Erythroblast (primary cell): ENCODE measurements at regions not wholly inside any gene's neighbourhood (a gene's known extent, or its start where the extent isn't known, plus 50 kb on each side); places are given as distances from the start of the nearest gene placed in this dataset.

Source experiments
- DNase-seq, 2 experiments: peaks; one replicate each; lab custom pipeline; 2025; lab: John Stamatoyannopoulos, UW
- GATA1 ChIP-seq: IDR thresholded peaks from 2 replicates; pipeline ENCODE4 v1.6.1; 2011; ENCODE audit warnings: low read depth, mild to moderate bottlenecking, control low read depth, low read length, moderate library complexity
- POLR2A ChIP-seq: IDR thresholded peaks from 2 replicates; pipeline ENCODE4 v1.6.1; 2011; ENCODE audit warnings: mild to moderate bottlenecking, low read length

DNA sequence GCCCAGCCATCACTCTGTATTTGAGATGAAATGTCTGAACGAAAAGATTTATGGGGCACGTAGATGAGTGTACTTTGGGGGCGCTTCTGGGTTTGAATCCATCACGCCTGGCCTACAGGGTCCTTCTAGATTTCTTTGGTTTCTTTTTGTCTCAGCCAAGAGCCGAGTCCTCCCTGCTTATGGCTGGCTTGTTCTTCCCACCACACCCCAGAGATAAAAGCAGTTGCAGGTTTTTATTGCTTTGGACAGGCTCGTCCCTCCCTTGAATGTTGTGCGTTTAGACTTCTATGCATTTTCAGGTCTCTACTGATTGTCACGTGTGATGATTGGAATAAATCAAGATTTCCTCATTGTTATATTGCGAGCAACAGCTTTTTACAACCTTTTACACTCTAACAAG lies 104.8 kb upstream of the CHRNA7 start:
- no peak for TF ChIP-seq POLR2A
- no peak for TF ChIP-seq GATA1
- DNase-seq = no peak

DNA sequence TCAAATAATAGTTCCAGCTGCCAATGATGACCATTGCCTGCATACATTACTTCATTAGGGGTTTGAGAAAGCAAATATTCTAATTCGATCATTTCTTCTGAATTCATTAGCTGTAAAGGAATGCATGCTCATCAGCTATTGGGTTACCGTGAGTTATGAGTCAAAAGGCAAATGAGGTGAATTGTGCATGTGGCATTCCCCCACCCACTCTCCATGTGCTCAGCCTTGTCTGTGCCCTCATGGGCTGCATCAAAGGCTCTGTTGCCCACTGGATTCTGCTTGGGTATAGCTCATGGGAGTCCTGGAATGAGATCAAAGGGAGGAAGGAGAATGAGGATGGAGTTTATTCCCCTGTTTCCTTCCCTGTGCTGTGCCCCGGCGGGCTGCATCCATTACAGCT lies 99.3 kb upstream of the CHRNA7 start:
- no peak for DNase-seq
- TF ChIP-seq POLR2A (no peak), GATA1 (no peak)

- no peak for DNase-seq
- TF ChIP-seq POLR2A (no peak), GATA1 (no peak)
Measured at GRCh38 chr15:31932576-31932975, 97.7 kb upstream of the CHRNA7 start.

DNA sequence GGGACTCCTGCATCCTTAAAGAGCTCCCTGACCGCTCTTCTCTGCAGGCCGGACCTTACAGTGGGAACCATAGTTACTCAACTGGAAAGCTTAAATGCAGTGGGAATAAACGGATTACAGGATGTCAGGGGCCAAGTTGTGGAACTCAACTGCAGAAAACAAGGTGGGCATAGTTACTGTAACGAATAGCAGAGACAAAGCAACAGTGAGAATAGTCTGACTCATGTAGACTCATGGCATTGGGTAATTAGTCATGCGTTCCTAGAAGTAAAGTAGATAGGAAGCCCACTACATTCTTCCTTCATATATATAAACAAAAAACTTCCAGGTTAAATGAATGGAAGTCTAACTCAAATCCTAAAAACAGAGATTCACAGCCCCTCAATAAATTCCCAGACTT lies 95.5 kb upstream of the CHRNA7 start:
- no peak for DNase-seq
- TF ChIP-seq GATA1 = no peak
- no peak for TF ChIP-seq POLR2A

DNA sequence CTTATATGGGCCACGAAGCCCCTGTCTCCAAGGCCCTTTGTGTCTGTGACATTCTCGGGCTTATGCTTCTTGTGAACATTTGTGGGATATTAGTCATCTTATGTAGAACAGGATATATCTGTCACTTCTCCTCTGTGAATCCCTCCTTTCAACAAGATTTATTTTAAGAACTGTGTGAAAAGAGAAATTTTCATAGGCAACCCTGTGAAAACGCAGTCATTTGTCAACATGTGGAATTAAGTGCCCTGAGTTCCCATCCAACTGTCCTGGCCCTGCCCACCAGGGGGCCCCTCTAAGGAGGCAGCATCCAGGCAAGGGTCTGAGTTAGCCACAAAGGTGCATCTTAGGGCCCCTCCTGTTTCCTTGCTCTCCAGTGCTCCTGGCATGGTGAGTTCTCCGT lies 76.8 kb upstream of the CHRNA7 start:
- TF ChIP-seq GATA1 (no peak), POLR2A (no peak)

DNA sequence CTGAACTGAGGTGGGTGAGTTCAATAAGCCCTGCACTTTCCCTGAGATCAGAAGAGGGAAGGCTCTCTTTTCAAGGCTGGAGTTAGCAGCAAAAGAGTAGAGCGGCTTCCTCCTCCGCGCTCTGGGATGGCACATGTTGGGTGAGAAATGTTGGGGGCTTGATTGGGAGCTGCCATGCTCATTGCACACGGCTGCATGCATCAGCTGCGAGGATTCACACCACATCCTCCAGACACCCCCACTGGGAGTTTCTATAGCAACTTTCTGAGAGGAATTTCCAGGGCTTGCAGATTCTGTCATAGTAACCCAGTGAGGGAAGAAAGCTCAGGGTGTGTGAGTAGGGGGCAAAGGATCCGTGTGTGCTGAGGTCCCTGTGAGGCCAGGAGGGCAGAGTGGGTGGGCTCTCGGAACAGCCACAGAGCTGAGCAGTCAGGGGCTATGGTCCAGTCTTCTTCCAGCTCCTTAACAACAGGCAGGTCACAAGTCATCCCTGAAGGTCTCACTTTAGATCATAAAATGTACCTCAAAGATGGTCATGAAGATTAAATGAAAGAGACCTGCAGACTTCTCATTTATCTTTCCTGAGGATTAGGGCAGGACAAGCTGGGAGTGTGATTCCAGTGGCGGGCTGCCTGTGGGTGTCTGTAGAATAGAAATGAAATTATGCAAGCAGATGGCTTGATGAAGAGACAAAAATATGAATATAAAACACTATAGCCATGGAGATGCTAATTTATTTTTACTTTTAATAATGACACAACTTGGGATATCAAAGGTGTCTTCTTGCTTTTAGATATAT lies 75.7 kb upstream of the CHRNA7 start:
- TF ChIP-seq GATA1 (no peak), POLR2A (no peak)
- DNase-seq = no peak

More for the DNA sequence above, 76.8 kb upstream of the CHRNA7 start:
- DNase-seq = no peak

DNA sequence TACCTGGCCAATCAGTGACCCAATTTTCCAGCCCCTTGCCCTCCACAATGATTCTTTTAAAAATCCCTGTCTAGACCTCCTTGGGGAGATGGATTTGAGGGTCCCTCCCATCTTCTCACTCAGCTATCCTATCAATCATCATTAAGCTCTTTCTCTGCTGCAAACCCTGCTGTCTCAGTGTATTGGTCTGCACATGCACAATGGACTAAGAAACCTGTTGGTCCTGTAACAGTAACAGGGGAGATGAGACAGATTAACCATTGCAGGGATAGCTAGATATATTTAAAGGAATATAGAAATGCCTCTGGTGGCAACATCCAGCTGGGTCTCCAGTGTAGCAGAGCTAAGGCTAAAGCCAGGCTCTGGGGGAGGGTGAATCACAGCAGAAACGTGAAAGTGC lies 74.6 kb upstream of the CHRNA7 start:
- TF ChIP-seq POLR2A = no peak
- no peak for TF ChIP-seq GATA1
- DNase-seq = no peak

DNA sequence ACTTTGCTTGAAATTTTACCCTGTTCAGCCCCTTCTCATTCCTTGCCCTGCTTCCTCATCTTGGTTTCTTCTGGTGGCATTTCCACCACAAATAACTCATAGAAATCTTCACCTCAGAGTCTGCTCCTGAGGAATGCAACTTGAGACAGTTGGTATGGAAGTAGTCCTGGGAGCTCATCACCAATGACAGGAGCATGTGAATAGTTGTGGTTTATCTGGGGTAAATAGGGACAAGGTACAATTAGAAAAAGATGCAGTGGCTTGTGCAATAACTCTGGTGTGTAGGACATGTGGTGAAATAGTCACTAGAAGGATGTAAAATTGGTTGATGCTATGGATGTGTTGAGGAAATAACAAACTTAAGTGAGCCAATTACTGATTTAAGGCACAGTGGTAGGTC lies 72.7 kb upstream of the CHRNA7 start:
- DNase-seq = no peak
- TF ChIP-seq POLR2A (no peak), GATA1 (no peak)

- TF ChIP-seq POLR2A (no peak), GATA1 (no peak)
- DNase-seq = no peak
Measured at GRCh38 chr15:31964586-31965307, 65.6 kb upstream of the CHRNA7 start.

DNA sequence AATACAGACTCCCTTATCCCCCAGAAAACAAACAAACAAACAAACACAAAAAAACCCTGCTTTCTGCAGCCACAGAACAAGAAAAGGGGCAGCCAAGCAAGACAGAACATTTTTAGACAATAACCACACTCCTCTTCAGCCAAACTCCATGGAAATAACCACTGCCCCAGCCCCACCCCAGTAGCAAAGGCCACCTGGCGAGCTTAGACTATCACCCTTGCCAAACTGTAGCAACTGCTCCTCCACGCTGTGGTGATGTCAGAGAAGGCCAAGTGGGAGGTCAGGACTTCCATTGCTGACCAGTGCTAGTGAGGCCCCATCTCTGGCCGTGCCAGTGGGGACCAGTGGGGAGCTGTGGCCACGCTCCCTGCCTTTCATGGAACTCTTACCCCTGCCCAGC lies 60.3 kb upstream of the CHRNA7 start:
- no peak for DNase-seq
- TF ChIP-seq GATA1 (no peak), POLR2A (no peak)

- DNase-seq = no peak
- TF ChIP-seq GATA1 (no peak), POLR2A (no peak)
Measured at GRCh38 chr15:31973197-31973596, 57.1 kb upstream of the CHRNA7 start.

DNA sequence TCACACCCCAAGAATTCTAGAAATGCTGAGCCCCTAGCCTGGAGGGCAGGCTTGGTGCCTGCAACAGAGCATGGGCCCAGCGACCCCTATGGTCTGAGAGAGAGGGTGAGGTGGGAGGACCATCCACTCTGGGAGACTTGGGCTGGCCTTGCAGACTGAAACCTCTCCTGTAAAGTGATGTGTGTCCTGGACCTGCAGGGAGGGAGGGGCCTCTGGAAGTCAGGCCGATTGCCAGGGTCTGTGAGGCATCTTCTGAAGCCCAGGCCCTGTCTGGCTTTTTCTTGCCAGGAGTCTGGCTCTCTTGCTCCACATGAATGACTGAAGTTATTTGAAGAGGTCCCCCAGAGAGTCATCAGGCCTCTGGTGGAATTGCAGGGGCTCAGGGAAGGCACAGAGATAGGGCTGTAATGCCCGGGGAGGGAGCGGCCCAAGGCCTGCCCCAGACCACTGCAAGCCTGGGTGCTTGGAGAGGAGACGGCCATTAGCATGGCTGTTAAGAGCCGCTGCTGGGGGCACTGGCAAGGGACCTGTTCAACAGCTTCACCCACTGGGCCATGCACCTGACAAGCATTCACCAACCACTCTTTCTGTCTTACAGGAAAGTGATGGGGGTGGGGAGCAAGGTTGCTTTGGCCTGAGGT lies 56.0 kb upstream of the CHRNA7 start:
- DNase-seq = no peak
- TF ChIP-seq GATA1 (no peak), POLR2A (no peak)

DNA sequence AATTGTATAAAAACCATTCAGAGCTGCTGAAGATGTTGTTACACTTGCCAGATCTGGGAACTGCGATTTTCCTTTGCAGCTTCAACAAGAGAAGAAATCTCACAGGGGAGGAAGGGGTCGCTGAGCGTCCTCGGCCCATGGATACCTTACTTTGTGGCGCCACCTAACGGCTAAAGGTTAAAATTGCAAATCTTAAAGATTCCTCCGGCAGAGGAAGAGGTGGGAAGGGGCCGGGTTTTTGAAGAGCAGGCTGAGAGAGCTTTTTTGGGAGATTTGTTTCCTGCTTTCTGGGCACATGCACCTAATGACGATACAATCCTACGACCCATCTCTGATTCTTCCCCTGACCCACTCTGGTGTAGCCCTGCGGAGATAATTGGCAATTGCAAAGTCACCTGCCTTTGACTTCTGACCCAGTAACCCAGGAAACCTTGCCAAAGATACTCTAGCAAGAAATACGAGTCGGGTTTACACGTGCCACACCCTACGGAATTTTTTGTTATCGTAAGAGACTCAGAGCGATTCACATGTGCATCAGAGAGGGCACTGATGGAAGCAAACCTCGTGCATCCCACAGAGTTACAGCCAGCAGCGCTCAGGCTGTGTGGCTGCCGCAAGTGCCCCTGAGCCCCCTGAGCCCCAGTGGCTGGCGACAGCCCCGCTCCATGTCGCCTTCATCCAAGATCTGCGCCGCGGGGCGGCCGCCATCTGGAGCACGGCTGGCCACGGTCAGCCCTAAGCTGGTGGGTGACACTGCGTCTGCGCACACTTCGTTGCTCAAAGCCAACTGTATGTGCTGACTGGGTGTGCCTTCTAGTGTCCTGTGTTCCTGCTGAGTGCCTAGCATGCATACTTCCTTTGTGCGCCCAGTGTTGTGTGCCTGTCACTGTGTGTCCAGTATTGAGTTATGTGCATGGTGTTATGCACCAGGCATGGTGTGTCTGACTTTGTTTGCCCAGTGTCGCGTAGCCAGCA lies 55.2 kb upstream of the CHRNA7 start:
- TF ChIP-seq GATA1 = no peak
- no peak for TF ChIP-seq POLR2A
- peak; percentile 18 to 52 for DNase-seq
